BLaER1 treated with 17β-estradiol and CSF1 and Interleukin-3, amounts not matched to agents 10 nM and 100 nM (cell line): ENCODE measurements at regions not wholly inside any gene's neighbourhood (a gene's known extent, or its start where the extent isn't known, plus 50 kb on each side); places are given as distances from the start of the nearest gene placed in this dataset.
A peak's percentile ranks its signal among the peaks of the same experiment; 100 is the strongest.

Source experiments
- H3K27ac ChIP-seq, 11 experiments: shearing (Covaris generic); formaldehyde crosslinking; 2 replicates each; pipeline ENCODE4 v1.8.1; 2022
- H3K27me3 ChIP-seq, 11 experiments: shearing (Covaris generic); formaldehyde crosslinking; 2 replicates each; pipeline ENCODE4 v1.8.1; 2022
- H3K36me3 ChIP-seq, 11 experiments: shearing (Covaris generic); formaldehyde crosslinking; 2 replicates each; pipeline ENCODE4 v1.8.1; 2022
- H3K4me1 ChIP-seq, 10 experiments: shearing (Covaris generic); formaldehyde crosslinking; 2 replicates each; pipeline ENCODE4 v1.8.1; 2022
- H3K4me2 ChIP-seq, 11 experiments: shearing (Covaris generic); formaldehyde crosslinking; 2 replicates each; pipeline ENCODE4 v1.8.1; 2022
- H3K4me3 ChIP-seq, 10 experiments: shearing (Covaris generic); formaldehyde crosslinking; 2 replicates each; pipeline ENCODE4 v1.8.1; 2022
- H3K9ac ChIP-seq, 11 experiments: shearing (Covaris generic); formaldehyde crosslinking; 2 replicates each; pipeline ENCODE4 v1.8.1; 2022
- H3K9me3 ChIP-seq, 11 experiments: shearing (Covaris generic); formaldehyde crosslinking; replicated peaks in 1 of 11; 2 replicates each; pipeline ENCODE4 v1.8.1; 2022
- H4K20me1 ChIP-seq, 11 experiments: shearing (Covaris generic); formaldehyde crosslinking; 2 replicates each; pipeline ENCODE4 v1.8.1; 2022
- Cebpa-rat ChIP-seq, 11 experiments: shearing (Covaris generic); IDR thresholded peaks; 2 replicates each; pipeline ENCODE4 v1.8.1; 2022

- TF ChIP-seq Cebpa-rat (IDR thresholded peaks at IDR 0.05), result no peak
- Histone ChIP-seq H4K20me1 (no peaks in the 10 kb centered on the region), H3K27ac (no peak overlapping the region), H3K4me2 (no peak overlapping the region), H3K27me3 (no peaks in the 10 kb centered on the region), H3K36me3 (no peaks in the 10 kb centered on the region), H3K9me3 (no peaks in the 10 kb centered on the region), H3K4me1 (peaks cover 0 to 19% (median 3%) of the 10 kb centered on the region in 10 experiments; a peak in 9 of 20 replicates), H3K9ac (no peak overlapping the region), H3K4me3 (no peak overlapping the region)
Measured at GRCh38 chr17:34414339-34414738, 51.3 kb upstream of the CCL1 start.

- Histone ChIP-seq H3K27ac (no peak overlapping the region), H3K9ac (no peak overlapping the region), H3K36me3 (no peaks in the 10 kb centered on the region), H3K4me1 (peaks cover 0 to 19% (median 3%) of the 10 kb centered on the region in 10 experiments; a peak in 9 of 20 replicates), H3K9me3 (no peaks in the 10 kb centered on the region), H3K27me3 (no peaks in the 10 kb centered on the region), H4K20me1 (no peaks in the 10 kb centered on the region), H3K4me3 (no peak overlapping the region), H3K4me2 (peak overlapping the region in 5 of 11 experiments; percentile 8 to 48 (median 43); a peak in 7 of 22 replicates)
- no peak for TF ChIP-seq Cebpa-rat (IDR thresholded peaks at IDR 0.05)
Measured at GRCh38 chr17:34413443-34414119, 50.5 kb upstream of the CCL1 start.

- Histone ChIP-seq H3K27ac (peak overlapping the region in 1 of 11 experiments; percentile 15; a peak in 1 of 22 replicates), H4K20me1 (no peaks in the 10 kb centered on the region), H3K4me2 (peak overlapping the region in 4 of 11 experiments; percentile 35 to 48 (median 43); a peak in 8 of 22 replicates), H3K36me3 (no peaks in the 10 kb centered on the region), H3K9me3 (no peaks in the 10 kb centered on the region), H3K4me3 (no peak overlapping the region), H3K27me3 (no peaks in the 10 kb centered on the region), H3K4me1 (peaks cover 0 to 19% (median 3%) of the 10 kb centered on the region in 10 experiments; a peak in 9 of 20 replicates), H3K9ac (no peak overlapping the region)
- TF ChIP-seq Cebpa-rat (IDR thresholded peaks at IDR 0.05), result no peak
Measured at GRCh38 chr17:34412965-34413441, 50.0 kb upstream of the CCL1 start.
